ENCODE measurements at regions not wholly inside any gene's neighbourhood (a gene's known extent, or its start where the extent isn't known, plus 50 kb on each side); places are given as distances from the start of the nearest gene placed in this dataset.

DNA sequence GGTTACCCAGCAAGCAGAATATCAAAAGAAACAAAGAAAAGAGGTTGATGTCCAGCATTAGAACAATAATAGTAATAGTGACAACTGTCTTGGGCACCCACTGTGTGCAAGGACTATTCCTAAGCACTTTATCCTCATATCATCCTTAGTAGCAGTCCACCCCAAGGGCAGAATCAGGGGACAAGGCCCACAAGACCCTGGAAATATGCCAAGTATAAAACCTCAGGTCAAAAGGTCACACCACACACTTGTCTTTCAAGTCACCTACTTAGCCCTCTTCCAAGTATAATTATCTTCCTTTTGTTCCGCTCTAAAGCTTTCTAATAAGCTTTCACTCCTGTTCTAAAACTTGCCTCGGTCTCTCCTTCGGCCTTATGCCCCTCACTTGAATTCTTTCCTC lies 124.0 kb upstream of the STT3B start:
- POLR2A ChIA-PET: no interaction called here
- no peak for DNase-seq (ENCODE audit: low read depth, low spot score)
- no peaks in the 10 kb centered on the region for H3K9me3 ChIP-seq (ENCODE audit: control insufficient read depth, insufficient read depth, low read length)
- no peaks in the 10 kb centered on the region for H3K27me3 ChIP-seq (ENCODE audit: control insufficient read depth, insufficient read depth, low read length)
- CTCF ChIA-PET: interaction anchor here (0.6 kb wide), 1 partner anchor 20 kb away, joined by 3 read pairs; no protein-coding TSS in a partner anchor
- no peak overlapping the region for H3K4me3 ChIP-seq (ENCODE audit: low read depth, low read length)
- TF ChIP-seq, protein P1, sequence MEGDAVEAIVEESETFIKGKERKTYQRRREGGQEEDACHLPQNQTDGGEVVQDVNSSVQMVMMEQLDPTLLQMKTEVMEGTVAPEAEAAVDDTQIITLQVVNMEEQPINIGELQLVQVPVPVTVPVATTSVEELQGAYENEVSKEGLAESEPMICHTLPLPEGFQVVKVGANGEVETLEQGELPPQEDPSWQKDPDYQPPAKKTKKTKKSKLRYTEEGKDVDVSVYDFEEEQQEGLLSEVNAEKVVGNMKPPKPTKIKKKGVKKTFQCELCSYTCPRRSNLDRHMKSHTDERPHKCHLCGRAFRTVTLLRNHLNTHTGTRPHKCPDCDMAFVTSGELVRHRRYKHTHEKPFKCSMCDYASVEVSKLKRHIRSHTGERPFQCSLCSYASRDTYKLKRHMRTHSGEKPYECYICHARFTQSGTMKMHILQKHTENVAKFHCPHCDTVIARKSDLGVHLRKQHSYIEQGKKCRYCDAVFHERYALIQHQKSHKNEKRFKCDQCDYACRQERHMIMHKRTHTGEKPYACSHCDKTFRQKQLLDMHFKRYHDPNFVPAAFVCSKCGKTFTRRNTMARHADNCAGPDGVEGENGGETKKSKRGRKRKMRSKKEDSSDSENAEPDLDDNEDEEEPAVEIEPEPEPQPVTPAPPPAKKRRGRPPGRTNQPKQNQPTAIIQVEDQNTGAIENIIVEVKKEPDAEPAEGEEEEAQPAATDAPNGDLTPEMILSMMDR (IDR thresholded peaks at IDR 0.05; ENCODE audit: low read depth, low read length): no peak
- no peak overlapping the region for H3K27ac ChIP-seq (ENCODE audit: low read depth, low read length)

DNA sequence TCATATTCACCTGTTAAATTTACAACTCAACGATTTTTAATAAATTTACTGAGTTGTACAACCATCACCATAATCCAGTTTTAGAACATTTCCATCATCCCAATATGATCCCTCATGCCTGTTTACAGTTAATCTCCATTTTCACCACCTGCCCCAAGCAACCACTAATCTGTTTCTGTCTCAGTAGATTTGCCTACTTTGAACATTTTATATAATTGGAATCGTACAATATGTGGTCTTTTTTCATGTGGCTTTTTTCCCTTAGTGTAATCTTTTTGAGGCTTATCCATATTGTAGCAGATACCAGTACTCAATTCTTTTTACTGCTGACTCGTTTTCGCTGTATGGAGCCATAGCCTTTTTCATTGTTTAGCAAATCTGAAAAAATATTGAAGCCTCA lies 123.3 kb upstream of the STT3B start:
- TF ChIP-seq, protein P1 (IDR thresholded peaks at IDR 0.05; ENCODE audit: low read depth, low read length): no peak
- CTCF ChIA-PET: interaction anchor here (0.6 kb wide), 1 partner anchor 20 kb away, joined by 3 read pairs; no protein-coding TSS in a partner anchor

DNA sequence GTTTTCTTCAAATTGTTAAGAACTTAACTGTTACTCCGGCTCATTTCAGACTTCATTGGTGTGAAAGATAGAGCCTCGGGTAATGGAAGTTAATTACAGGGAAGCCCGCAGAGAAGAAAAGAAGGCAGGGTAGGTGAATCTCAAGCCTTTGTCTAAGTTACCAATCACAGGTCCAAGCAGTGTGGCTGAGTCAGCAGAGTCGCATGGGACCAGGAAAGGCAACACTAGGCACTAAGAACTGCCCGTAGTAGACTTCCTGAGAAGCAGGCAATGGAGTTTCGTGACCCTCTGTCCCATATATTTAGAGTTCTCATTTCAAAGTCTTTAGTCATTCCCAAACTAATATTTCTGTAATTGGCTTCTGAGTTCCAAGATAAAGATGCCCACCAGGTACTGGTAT lies 122.9 kb upstream of the STT3B start:
- CTCF ChIA-PET: no interaction called here
- Histone ChIP-seq H3K9me3 (ENCODE audit: control insufficient read depth, insufficient read depth, low read length) (no peaks in the 10 kb centered on the region), H3K4me3 (ENCODE audit: low read depth, low read length) (no peak overlapping the region), H3K27ac (ENCODE audit: low read depth, low read length) (no peak overlapping the region), H3K27me3 (ENCODE audit: control insufficient read depth, insufficient read depth, low read length) (no peaks in the 10 kb centered on the region)
- POLR2A ChIA-PET: no interaction called here
- TF ChIP-seq, protein P1 (IDR thresholded peaks at IDR 0.05; ENCODE audit: low read depth, low read length): no peak
- no peak for DNase-seq (ENCODE audit: low read depth, low spot score)

More for the DNA sequence above, 123.3 kb upstream of the STT3B start:
- H3K9me3 ChIP-seq (ENCODE audit: control insufficient read depth, insufficient read depth, low read length): no peaks in the 10 kb centered on the region
- DNase-seq (ENCODE audit: low read depth, low spot score): no peak
- no peak overlapping the region for H3K4me3 ChIP-seq (ENCODE audit: low read depth, low read length)
- no peak overlapping the region for H3K27ac ChIP-seq (ENCODE audit: low read depth, low read length)
- POLR2A ChIA-PET: no interaction called here
- H3K27me3 ChIP-seq (ENCODE audit: control insufficient read depth, insufficient read depth, low read length): no peaks in the 10 kb centered on the region

DNA sequence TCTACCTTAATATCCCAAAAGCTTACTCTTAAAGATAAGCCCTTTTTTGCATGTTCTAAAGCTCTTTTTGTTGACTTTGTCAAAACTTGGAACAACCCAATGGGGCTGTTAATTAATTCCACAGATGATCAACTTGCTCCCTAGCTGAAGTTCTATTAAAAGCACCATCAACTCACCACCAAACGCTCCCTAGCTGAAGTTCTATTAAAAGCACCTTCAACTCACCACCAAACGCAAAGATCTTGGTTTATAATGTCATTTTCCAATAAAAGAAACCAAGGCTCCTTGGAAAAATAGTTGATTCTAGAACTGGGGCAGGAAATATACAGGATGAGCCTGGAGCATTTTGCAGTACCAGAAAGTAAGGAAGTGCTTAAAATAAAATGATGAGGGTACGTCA lies 122.3 kb upstream of the STT3B start:
- H3K27me3 ChIP-seq (ENCODE audit: control insufficient read depth, insufficient read depth, low read length): no peaks in the 10 kb centered on the region
- ChIA-PET CTCF (no interaction called here), POLR2A (no interaction called here)
- no peaks in the 10 kb centered on the region for H3K9me3 ChIP-seq (ENCODE audit: control insufficient read depth, insufficient read depth, low read length)
- no peak overlapping the region for H3K4me3 ChIP-seq (ENCODE audit: low read depth, low read length)
- no peak for DNase-seq (ENCODE audit: low read depth, low spot score)
- TF ChIP-seq, protein P1 (IDR thresholded peaks at IDR 0.05; ENCODE audit: low read depth, low read length): no peak
- H3K27ac ChIP-seq (ENCODE audit: low read depth, low read length): no peak overlapping the region

DNA sequence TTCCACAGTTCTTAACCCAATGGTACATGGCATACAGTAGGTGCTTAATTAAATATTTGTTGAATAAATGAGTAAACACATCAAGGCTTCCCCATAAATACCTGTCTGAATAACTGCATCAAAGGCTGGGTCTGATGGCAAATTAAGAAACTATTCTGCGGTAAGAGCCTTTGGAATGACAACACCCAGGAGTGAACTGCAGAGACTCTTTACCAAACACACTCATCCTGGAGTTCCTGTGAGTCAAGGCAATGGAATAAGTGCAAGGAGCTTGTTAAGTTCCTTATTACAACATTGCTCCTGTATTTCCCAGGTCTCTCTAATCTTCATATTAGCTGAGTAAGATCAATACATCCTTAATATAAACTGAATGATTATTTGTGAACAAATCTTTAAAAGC lies 119.9 kb upstream of the STT3B start:
- DNase-seq (ENCODE audit: low read depth, low spot score): no peak
- TF ChIP-seq, protein P1 (IDR thresholded peaks at IDR 0.05; ENCODE audit: low read depth, low read length): no peak
- Histone ChIP-seq H3K27ac (ENCODE audit: low read depth, low read length) (no peak overlapping the region), H3K27me3 (ENCODE audit: control insufficient read depth, insufficient read depth, low read length) (peaks cover 3% of the 10 kb centered on the region), H3K4me3 (ENCODE audit: low read depth, low read length) (no peak overlapping the region), H3K9me3 (ENCODE audit: control insufficient read depth, insufficient read depth, low read length) (no peaks in the 10 kb centered on the region)
- ChIA-PET CTCF (no interaction called here), POLR2A (no interaction called here)

All from AG04450 (cell line).